Uterus (tissue), 2 donors: ENCODE measurements at regions not wholly inside any gene's neighbourhood (a gene's known extent, or its start where the extent isn't known, plus 50 kb on each side); places are given as distances from the start of the nearest gene placed in this dataset.

Experiments used
- POLR2A ChIP-seq, 2 donors: fragments of 450-650 bp; IDR thresholded peaks; one replicate each; pipeline ENCODE4 v1.6.1; 2016; ENCODE audit warnings: antibody characterized with exemption in 2 of 2, mild to moderate bottlenecking in 1 of 2, moderate library complexity in 1 of 2
- TF ChIP-seq, protein P1 (sequence below), 4 experiments: fragments of 200-600 bp in 2 of 4; fragments of 450-650 bp in 2 of 4; sonication (generic) in 2 of 4; IDR thresholded peaks; one replicate each; pipeline ENCODE4 v1.5.1; 2016 to 2019; ENCODE audit warnings: antibody characterized with exemption in 4 of 4, mild to moderate bottlenecking in 2 of 4, moderate library complexity in 1 of 4

DNA sequence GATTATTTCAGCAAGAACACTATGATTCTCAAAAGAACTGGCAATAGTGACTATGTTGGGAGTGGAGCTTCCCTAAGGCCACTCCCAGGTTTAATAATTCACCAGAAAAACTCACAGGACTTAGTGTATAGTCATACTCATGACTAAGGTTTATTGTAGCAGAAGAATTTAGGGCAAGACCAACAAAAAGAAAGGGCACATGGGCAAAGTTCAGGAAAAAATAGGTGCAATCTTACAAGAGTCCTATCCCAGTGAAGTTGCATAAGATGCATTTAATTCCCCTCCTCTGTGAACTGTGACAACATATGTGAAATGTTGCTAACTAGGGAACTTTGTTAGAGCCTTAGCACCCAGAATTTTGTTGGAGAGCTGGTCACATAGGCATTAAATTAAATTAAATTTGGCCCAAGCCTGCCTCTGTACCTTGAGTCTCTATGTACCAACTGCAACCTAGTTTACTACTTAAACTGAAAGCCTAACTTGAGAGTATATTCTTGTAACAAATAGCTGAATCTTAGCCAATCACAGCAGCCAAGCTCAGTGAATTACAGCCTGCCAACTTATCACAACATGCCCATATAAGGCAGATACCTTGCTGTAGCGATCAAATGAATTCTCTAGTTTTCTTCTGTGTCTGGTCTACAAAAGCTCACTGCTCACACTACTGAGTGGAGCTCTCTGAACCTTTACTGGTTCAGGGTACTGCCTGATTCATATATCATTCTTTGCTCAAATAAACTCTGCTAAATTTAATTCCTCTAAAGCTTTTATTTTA, 386.2 kb upstream of the ARHGEF26 start:
- TF ChIP-seq, protein P1, sequence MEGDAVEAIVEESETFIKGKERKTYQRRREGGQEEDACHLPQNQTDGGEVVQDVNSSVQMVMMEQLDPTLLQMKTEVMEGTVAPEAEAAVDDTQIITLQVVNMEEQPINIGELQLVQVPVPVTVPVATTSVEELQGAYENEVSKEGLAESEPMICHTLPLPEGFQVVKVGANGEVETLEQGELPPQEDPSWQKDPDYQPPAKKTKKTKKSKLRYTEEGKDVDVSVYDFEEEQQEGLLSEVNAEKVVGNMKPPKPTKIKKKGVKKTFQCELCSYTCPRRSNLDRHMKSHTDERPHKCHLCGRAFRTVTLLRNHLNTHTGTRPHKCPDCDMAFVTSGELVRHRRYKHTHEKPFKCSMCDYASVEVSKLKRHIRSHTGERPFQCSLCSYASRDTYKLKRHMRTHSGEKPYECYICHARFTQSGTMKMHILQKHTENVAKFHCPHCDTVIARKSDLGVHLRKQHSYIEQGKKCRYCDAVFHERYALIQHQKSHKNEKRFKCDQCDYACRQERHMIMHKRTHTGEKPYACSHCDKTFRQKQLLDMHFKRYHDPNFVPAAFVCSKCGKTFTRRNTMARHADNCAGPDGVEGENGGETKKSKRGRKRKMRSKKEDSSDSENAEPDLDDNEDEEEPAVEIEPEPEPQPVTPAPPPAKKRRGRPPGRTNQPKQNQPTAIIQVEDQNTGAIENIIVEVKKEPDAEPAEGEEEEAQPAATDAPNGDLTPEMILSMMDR (IDR thresholded peaks at IDR 0.05): no peak
- TF ChIP-seq POLR2A (IDR thresholded peaks at IDR 0.05): no peak
